K562 (cell line): ENCODE measurements at regions not wholly inside any gene's neighbourhood (a gene's known extent, or its start where the extent isn't known, plus 50 kb on each side); places are given as distances from the start of the nearest gene placed in this dataset.

ENCODE experiments used
- GTF2E2 ChIP-seq: fragments of 200-800 bp; sonication (Bioruptor generic); IDR thresholded peaks from 2 replicates; pipeline ENCODE4 v1.6.1; 2016; ENCODE audit warnings: missing genetic modification characterization, missing compliant biosample characterization
- POLR2A ChIP-seq: fragments of 450-650 bp; conservative IDR thresholded peaks from 2 replicates; pipeline ENCODE4 v1.6.1; 2016
- POLR2AphosphoS5 ChIP-seq: IDR thresholded peaks from 2 replicates; pipeline ENCODE4 v1.6.1; 2011; ENCODE audit warnings: mild to moderate bottlenecking, low read depth, low read length, moderate library complexity; ENCODE audit not compliant: control insufficient read depth, insufficient read depth
- STAT5A ChIP-seq: IDR thresholded peaks from 2 replicates; pipeline ENCODE4 v1.6.1; 2012; ENCODE audit warnings: low read length, inconsistent platforms, borderline replicate concordance

DNA sequence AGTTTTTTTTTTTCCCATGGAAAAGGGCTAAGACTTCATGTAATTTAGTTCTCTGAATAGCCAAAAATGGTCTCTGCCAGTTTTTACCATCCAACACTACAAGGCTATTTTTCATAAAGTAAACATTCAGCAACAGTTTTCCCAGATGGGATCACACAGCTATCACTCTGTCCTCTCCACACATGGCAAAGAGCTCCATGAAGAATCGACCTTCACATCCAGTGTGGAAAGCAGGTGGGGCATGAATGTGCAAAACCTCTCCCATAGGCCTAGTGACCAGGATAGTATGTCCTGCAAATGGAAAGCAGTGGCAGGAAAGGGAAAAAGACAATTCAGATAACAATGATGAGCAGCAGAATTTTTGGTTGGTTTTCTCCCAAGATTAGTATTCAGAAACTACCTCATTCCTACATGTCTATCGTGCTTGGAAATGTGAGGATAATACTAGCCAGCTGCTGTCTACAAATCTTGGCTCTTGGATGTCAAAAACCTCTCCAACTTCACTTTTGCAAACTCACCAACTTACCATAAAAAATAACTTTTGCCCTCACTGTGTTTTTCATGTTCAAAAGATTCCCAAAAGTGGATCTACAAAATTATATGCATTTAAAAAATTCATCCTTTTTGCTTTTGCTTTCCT is 159.7 kb upstream of the MCHR2 start:
- no peak for TF ChIP-seq STAT5A
- TF ChIP-seq GTF2E2 (tag) = no peak
- no peak for TF ChIP-seq POLR2A
- no peak for TF ChIP-seq POLR2AphosphoS5
